CD14-positive monocyte (primary cell): ENCODE measurements at regions not wholly inside any gene's neighbourhood (a gene's known extent, or its start where the extent isn't known, plus 50 kb on each side); places are given as distances from the start of the nearest gene placed in this dataset.

Source experiments
- DNase-seq, 3 donors: peaks; one replicate each; pipeline ENCODE4 v3.0.0-alpha.2; 2011 to 2022
- H2AFZ ChIP-seq: 2 replicates; pipeline ENCODE4 v1.6.0; 2012; ENCODE audit warnings: mild to moderate bottlenecking, low read depth, low read length, inconsistent platforms; ENCODE audit not compliant: insufficient read depth, poor library complexity, severe bottlenecking
- H3K27ac ChIP-seq, 2 donors: 1 replicate in 1 of 2; 2 replicates in 1 of 2; pipeline ENCODE4 v1.5.1; 2012 to 2013; ENCODE audit warnings: low read length in 2 of 2, control low read depth in 1 of 2, inconsistent platforms in 1 of 2, low read depth in 1 of 2, mild to moderate bottlenecking in 1 of 2
- H3K27me3 ChIP-seq, 2 donors: one replicate each; pipeline versions ENCODE4 v1.6.0 to v1.6.1; 2011 to 2013; ENCODE audit warnings: low read length in 2 of 2; ENCODE audit not compliant: control insufficient read depth in 2 of 2, insufficient read depth in 2 of 2
- H3K36me3 ChIP-seq, 2 donors: replicated peaks in 1 of 2; 1 replicate in 1 of 2; 2 replicates in 1 of 2; pipeline versions ENCODE4 v1.5.1 to v1.6.1; 2012 to 2013; ENCODE audit warnings: low read length in 2 of 2, control low read depth in 1 of 2, inconsistent platforms in 1 of 2, mild to moderate bottlenecking in 1 of 2; ENCODE audit not compliant: insufficient read depth in 2 of 2, control insufficient read depth in 1 of 2
- H3K4me1 ChIP-seq, 2 donors: 1 replicate in 1 of 2; 2 replicates in 1 of 2; pipeline versions ENCODE4 v1.5.1 to v1.6.1; 2012 to 2013; ENCODE audit warnings: low read length in 2 of 2, control low read depth in 1 of 2, inconsistent platforms in 1 of 2, mild to moderate bottlenecking in 1 of 2, moderate library complexity in 1 of 2; ENCODE audit not compliant: insufficient read depth in 2 of 2, control insufficient read depth in 1 of 2
- H3K4me2 ChIP-seq: replicated peaks from 2 replicates; pipeline ENCODE3; 2012; ENCODE audit warnings: low read length, moderate library complexity, mild to moderate bottlenecking; ENCODE audit not compliant: poor library complexity, severe bottlenecking; ENCODE audit errors: extremely low read depth
- H3K4me3 ChIP-seq, 3 experiments: fragments of 200-600 bp in 1 of 3; sonication (generic) in 1 of 3; replicated peaks in 1 of 3; 1 replicate in 2 of 3; 2 replicates in 1 of 3; pipeline ENCODE4 v1.5.1; 2011 to 2013; ENCODE audit warnings: low read length in 3 of 3, mild to moderate bottlenecking in 3 of 3, control low read depth in 2 of 3, low read depth in 2 of 3, inconsistent platforms in 1 of 3, moderate library complexity in 1 of 3
- H3K79me2 ChIP-seq: 2 replicates; pipeline ENCODE4 v1.6.0; 2012; ENCODE audit warnings: mild to moderate bottlenecking, control low read depth, inconsistent platforms, low read length, moderate library complexity; ENCODE audit not compliant: insufficient read depth
- H3K9ac ChIP-seq: 2 replicates; pipeline ENCODE4 v1.6.0; 2017; ENCODE audit warnings: low read length, mild to moderate bottlenecking; ENCODE audit not compliant: insufficient read depth, poor library complexity, severe bottlenecking
- H3K9me3 ChIP-seq, 2 donors: replicated peaks in 1 of 2; 1 replicate in 1 of 2; 2 replicates in 1 of 2; pipeline versions ENCODE4 v1.5.1 to v1.6.1; 2012 to 2013; ENCODE audit warnings: low read length in 2 of 2, control low read depth in 1 of 2; ENCODE audit not compliant: control insufficient read depth in 1 of 2, insufficient read depth in 1 of 2
- H4K20me1 ChIP-seq: 2 replicates; pipeline ENCODE4 v1.6.0; 2012; ENCODE audit warnings: mild to moderate bottlenecking, low read length, control low read depth, moderate library complexity; ENCODE audit not compliant: insufficient read depth
- H3K27ac Mint-ChIP-seq, 7 donors: one replicate each; pipeline ENCODE4 v1.8.0; 2020; ENCODE audit warnings: mild to moderate bottlenecking in 7 of 7, mixed read lengths in 7 of 7, moderate library complexity in 6 of 7, inconsistent platforms in 2 of 7
- H3K27me3 Mint-ChIP-seq, 3 donors: one replicate each; pipeline ENCODE4 v1.8.0; 2021 to 2022; ENCODE audit warnings: low read depth in 3 of 3, mild to moderate bottlenecking in 3 of 3, mixed read lengths in 3 of 3, moderate library complexity in 3 of 3, inconsistent platforms in 1 of 3
- H3K36me3 Mint-ChIP-seq, 2 donors: one replicate each; pipeline ENCODE4 v1.8.0; 2020; ENCODE audit warnings: mixed read lengths in 2 of 2, inconsistent platforms in 1 of 2, mild to moderate bottlenecking in 1 of 2
- H3K4me1 Mint-ChIP-seq: one replicate; pipeline ENCODE4 v1.8.0; 2020; ENCODE audit warnings: mild to moderate bottlenecking, mixed read lengths
- H3K4me3 Mint-ChIP-seq, 2 donors: one replicate each; pipeline ENCODE4 v1.8.0; 2020; ENCODE audit warnings: mild to moderate bottlenecking in 2 of 2, mixed read lengths in 2 of 2, moderate library complexity in 1 of 2
- H3K9me3 Mint-ChIP-seq, 7 donors: one replicate each; pipeline ENCODE4 v1.8.0; 2020 to 2022; ENCODE audit warnings: mixed read lengths in 7 of 7, mild to moderate bottlenecking in 6 of 7, moderate library complexity in 6 of 7, inconsistent platforms in 2 of 7
- WGBS: methylation state at CpG from one replicate; pipeline ENCODE4 v1.1.5; 2013; ENCODE audit warnings: missing lambda C conversion rate; ENCODE audit not compliant: insufficient coverage; 5-methylcytosine and 5-hydroxymethylcytosine counted together
- intact Hi-C, 2 donors: fragments of 100-400 bp; cut with micrococcal nuclease; formaldehyde crosslinking; loops; one replicate each; pipeline versions ENCODE4 v1.15.0 to v1.15.1; 2023
- TF ChIP-seq, protein P1 (sequence below): fragments of 200-600 bp; IDR thresholded peaks from one replicate; pipeline ENCODE4 v1.8.0; 2022; ENCODE audit warnings: antibody characterized with exemption, mild to moderate bottlenecking

DNA sequence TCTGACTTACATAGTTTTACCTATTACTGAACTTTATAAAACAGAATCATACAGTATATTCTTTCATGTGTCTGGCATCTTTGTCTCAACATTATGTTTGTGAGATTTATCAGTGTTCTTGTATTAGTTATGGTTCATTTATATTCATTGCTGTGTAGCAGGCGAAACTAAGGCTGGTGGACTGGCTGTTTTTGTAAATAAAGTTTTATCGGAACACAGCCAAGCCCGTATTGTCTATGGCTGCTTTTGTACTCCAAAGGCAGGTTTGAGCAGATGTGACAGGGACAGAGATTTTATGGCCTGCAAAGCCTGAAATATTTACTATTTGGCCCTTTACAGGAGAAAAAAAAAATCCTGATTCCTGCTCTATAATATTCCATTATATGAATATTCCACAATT, 405.8 kb upstream of the RGS6 start:
- H3K36me3 Mint-ChIP-seq: peaks cover 27 to 38% of the 10 kb centered on the region in 2 donors
- Histone ChIP-seq H3K79me2 (no peaks in the 10 kb centered on the region), H3K27me3 (no peaks in the 10 kb centered on the region), H3K27ac (no peak overlapping the region), H2AFZ (no peak overlapping the region), H3K4me1 (no peaks in the 10 kb centered on the region), H3K9ac (no peak overlapping the region), H4K20me1 (peaks cover 76% of the 10 kb centered on the region), H3K4me2 (no peak overlapping the region), H3K36me3 (peaks cover 10 to 24% of the 10 kb centered on the region in 2 donors), H3K4me3 (no peak overlapping the region), H3K9me3 (no peaks in the 10 kb centered on the region)
- TF ChIP-seq, protein P1, sequence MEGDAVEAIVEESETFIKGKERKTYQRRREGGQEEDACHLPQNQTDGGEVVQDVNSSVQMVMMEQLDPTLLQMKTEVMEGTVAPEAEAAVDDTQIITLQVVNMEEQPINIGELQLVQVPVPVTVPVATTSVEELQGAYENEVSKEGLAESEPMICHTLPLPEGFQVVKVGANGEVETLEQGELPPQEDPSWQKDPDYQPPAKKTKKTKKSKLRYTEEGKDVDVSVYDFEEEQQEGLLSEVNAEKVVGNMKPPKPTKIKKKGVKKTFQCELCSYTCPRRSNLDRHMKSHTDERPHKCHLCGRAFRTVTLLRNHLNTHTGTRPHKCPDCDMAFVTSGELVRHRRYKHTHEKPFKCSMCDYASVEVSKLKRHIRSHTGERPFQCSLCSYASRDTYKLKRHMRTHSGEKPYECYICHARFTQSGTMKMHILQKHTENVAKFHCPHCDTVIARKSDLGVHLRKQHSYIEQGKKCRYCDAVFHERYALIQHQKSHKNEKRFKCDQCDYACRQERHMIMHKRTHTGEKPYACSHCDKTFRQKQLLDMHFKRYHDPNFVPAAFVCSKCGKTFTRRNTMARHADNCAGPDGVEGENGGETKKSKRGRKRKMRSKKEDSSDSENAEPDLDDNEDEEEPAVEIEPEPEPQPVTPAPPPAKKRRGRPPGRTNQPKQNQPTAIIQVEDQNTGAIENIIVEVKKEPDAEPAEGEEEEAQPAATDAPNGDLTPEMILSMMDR: no peak
- intact Hi-C loops: no loop called here
- WGBS: 100% methylated on average over 2 of the region's 3 CpGs
- peaks cover 0 to 1% (median 0%) of the 10 kb centered on the region in 3 donors for H3K27me3 Mint-ChIP-seq
- H3K9me3 Mint-ChIP-seq: no peaks in the 10 kb centered on the region
- H3K4me3 Mint-ChIP-seq: no peak overlapping the region
- H3K4me1 Mint-ChIP-seq: peaks cover 7% of the 10 kb centered on the region
- no peak for DNase-seq
- no peak overlapping the region for H3K27ac Mint-ChIP-seq

DNA sequence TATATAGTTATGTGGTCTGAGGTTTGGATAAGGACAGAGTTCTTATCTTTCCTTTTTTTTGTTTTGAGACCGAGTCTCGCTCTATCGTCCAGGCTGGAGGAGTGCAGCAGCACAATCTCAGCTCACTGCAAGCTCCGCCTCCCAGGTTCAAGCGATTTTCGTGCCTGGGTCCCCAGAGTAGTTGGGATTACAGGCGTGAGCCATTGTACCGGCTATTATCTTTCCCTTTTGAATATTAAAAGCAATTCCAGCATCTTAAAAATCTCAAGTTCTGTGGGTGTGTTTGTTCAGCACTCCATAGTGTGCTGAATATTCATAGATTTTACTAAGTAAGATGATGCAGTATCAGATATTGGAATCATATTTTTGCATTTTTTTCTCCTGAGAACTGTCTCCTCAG, 404.4 kb upstream of the RGS6 start:
- TF ChIP-seq, protein P1: no peak
- H3K4me2 ChIP-seq: no peak overlapping the region
- no peak overlapping the region for H2AFZ ChIP-seq
- intact Hi-C loops: no loop called here
- no peaks in the 10 kb centered on the region for H3K27me3 ChIP-seq
- no peaks in the 10 kb centered on the region for H3K9me3 ChIP-seq
- no peak overlapping the region for H3K9ac ChIP-seq
- no peaks in the 10 kb centered on the region for H3K4me1 ChIP-seq
- H3K4me1 Mint-ChIP-seq: peaks cover 7% of the 10 kb centered on the region
- DNase-seq: no peak
- peaks cover 10 to 32% of the 10 kb centered on the region in 2 donors for H3K36me3 ChIP-seq
- peaks cover 73% of the 10 kb centered on the region for H4K20me1 ChIP-seq
- no peak overlapping the region for H3K4me3 ChIP-seq
- H3K36me3 Mint-ChIP-seq: peaks cover 31 to 47% of the 10 kb centered on the region in 2 donors
- no peak overlapping the region for H3K4me3 Mint-ChIP-seq
- no peak overlapping the region for H3K27ac ChIP-seq
- H3K27ac Mint-ChIP-seq: no peak overlapping the region
- H3K79me2 ChIP-seq: no peaks in the 10 kb centered on the region
- H3K27me3 Mint-ChIP-seq: peaks cover 0 to 1% (median 0%) of the 10 kb centered on the region in 3 donors
- H3K9me3 Mint-ChIP-seq: no peaks in the 10 kb centered on the region
- WGBS: no CpG with 5 or more reads among the region's 8 CpGs
